CD4-positive, alpha-beta T cell treated with Interleukin-4 for 4 hours (primary cell): ENCODE measurements at regions not wholly inside any gene's neighbourhood (a gene's known extent, or its start where the extent isn't known, plus 50 kb on each side); places are given as distances from the start of the nearest gene placed in this dataset.
A peak's percentile ranks its signal among the peaks of the same experiment; 100 is the strongest.
"Not testable (repeated sequence)": the region's sequence is repeated elsewhere in the genome, so short reads cannot be mapped to it uniquely, and the experiment has no call there.

Source experiments
- DNase-seq: peaks from one replicate; pipeline ENCODE4 v3.0.0-alpha.2; 2020

- DNase-seq: no peak
Measured at GRCh38 chr6:11486959-11487358, 50.6 kb upstream of the TMEM170B start.

- no peak for DNase-seq
Measured at GRCh38 chr6:11486486-11486885, 51.1 kb upstream of the TMEM170B start.

GRCh38 chr6:11486051-11486450 is 51.5 kb upstream of the TMEM170B start:
- DNase-seq: no peak

- no peak for DNase-seq
Measured at GRCh38 chr6:11485271-11485670, 52.3 kb upstream of the TMEM170B start.

GRCh38 chr6:11484441-11484840 is 53.1 kb upstream of the TMEM170B start:
- DNase-seq: no peak

GRCh38 chr6:11482616-11483015 is 54.9 kb upstream of the TMEM170B start:
- DNase-seq: no peak

- no peak for DNase-seq
Measured at GRCh38 chr6:11480541-11480940, 57.0 kb upstream of the TMEM170B start.

- DNase-seq: no peak
Measured at GRCh38 chr6:11479296-11479695, 58.3 kb upstream of the TMEM170B start.

- no peak for DNase-seq
Measured at GRCh38 chr6:11478586-11478985, 59.0 kb upstream of the TMEM170B start.

GRCh38 chr6:11475016-11475415 is 62.5 kb upstream of the TMEM170B start:
- no peak for DNase-seq

- no peak for DNase-seq
Measured at GRCh38 chr6:11473008-11473740, 64.4 kb upstream of the TMEM170B start.

- no peak for DNase-seq
Measured at GRCh38 chr6:11471261-11471660, 66.3 kb upstream of the TMEM170B start.

GRCh38 chr6:11469684-11470083 is 67.9 kb upstream of the TMEM170B start:
- DNase-seq: no peak

GRCh38 chr6:11468271-11468670 is 69.3 kb upstream of the TMEM170B start:
- not testable (repeated sequence) for DNase-seq

GRCh38 chr6:11467364-11467763 is 70.2 kb upstream of the TMEM170B start:
- no peak for DNase-seq

GRCh38 chr6:11463398-11463780 is 74.2 kb upstream of the TMEM170B start:
- DNase-seq: no peak

- DNase-seq: no peak
Measured at GRCh38 chr6:11462742-11463397, 74.7 kb upstream of the TMEM170B start.

GRCh38 chr6:11460837-11461661 is 76.5 kb upstream of the TMEM170B start:
- no peak for DNase-seq

- peak; percentile 15 for DNase-seq
Measured at GRCh38 chr6:11460001-11460668, 77.4 kb upstream of the TMEM170B start.

- no peak for DNase-seq
Measured at GRCh38 chr6:11459079-11459610, 78.4 kb upstream of the TMEM170B start.

GRCh38 chr6:11458509-11458908 is 79.0 kb upstream of the TMEM170B start:
- DNase-seq: no peak

- not testable (repeated sequence) for DNase-seq
Measured at GRCh38 chr6:11457422-11457821, 80.1 kb upstream of the TMEM170B start.

- DNase-seq: not testable (repeated sequence)
Measured at GRCh38 chr6:11452106-11452505, 85.4 kb upstream of the TMEM170B start.
